Tibial nerve (tissue), 4 donors: ENCODE measurements at regions not wholly inside any gene's neighbourhood (a gene's known extent, or its start where the extent isn't known, plus 50 kb on each side); places are given as distances from the start of the nearest gene placed in this dataset.

Experiments
- CTCF ChIP-seq, 5 experiments: fragments of 200-600 bp in 3 of 5; fragments of 450-650 bp in 2 of 5; sonication (generic) in 3 of 5; IDR thresholded peaks; one replicate each; pipeline ENCODE4 v1.5.1; 2016 to 2019; ENCODE audit warnings: antibody characterized with exemption in 5 of 5, mild to moderate bottlenecking in 3 of 5, moderate library complexity in 2 of 5
- EP300 ChIP-seq, 2 donors: sonication (generic); formaldehyde crosslinking; IDR thresholded peaks; one replicate each; pipeline ENCODE4 v1.6.1; 2017; ENCODE audit warnings: antibody characterized with exemption in 2 of 2, mild to moderate bottlenecking in 1 of 2
- POLR2A ChIP-seq, 2 donors: fragments of 450-650 bp; IDR thresholded peaks; one replicate each; pipeline ENCODE4 v1.6.1; 2017; ENCODE audit warnings: antibody characterized with exemption in 2 of 2, mild to moderate bottlenecking in 2 of 2, moderate library complexity in 2 of 2

- TF ChIP-seq CTCF (IDR thresholded peaks at IDR 0.05) (no peak), POLR2A (IDR thresholded peaks at IDR 0.05) (no peak), EP300 (IDR thresholded peaks at IDR 0.05) (no peak)
Measured at GRCh38 chr10:10598297-10598696, 419.4 kb upstream of the CELF2 start.
